IMR-90 (cell line): ENCODE measurements at regions not wholly inside any gene's neighbourhood (a gene's known extent, or its start where the extent isn't known, plus 50 kb on each side); places are given as distances from the start of the nearest gene placed in this dataset.

ENCODE experiments used
- ATAC-seq: fragments of 200-7000 bp; cut with Tn5 transposase; 2 replicates; pipeline ENCODE4 v1.9.1; 2020; ENCODE audit warnings: low read depth, mild to moderate bottlenecking, moderate library complexity
- BruUV-seq: library from RNA; stranded (reverse); fragments of 400-500 nt; replicated peaks from 2 replicates; lab custom pipeline; 2021; lab: Mats Ljungman, UMichigan
- CTCF ChIA-PET: fragments of 300-600 bp; formaldehyde crosslinking; extraction: SDS; loops from one replicate; lab custom pipeline; 2021; ENCODE audit warnings: antibody characterized with exemption; lab: Yijun Ruan, JAX
- POLR2A ChIA-PET: fragments of 300-600 bp; sonication (Branson Sonifier 250); formaldehyde crosslinking; loops from one replicate; lab custom pipeline; 2022; ENCODE audit warnings: antibody characterized with exemption; ENCODE audit not compliant: unreplicated experiment; lab: Charles Lee
- DNase-seq: peaks from one replicate; pipeline ENCODE4 v3.0.0; 2013
- H2AFZ ChIP-seq: replicated peaks from 2 replicates; pipeline ENCODE3; 2013; ENCODE audit warnings: low read length, mild to moderate bottlenecking; ENCODE audit not compliant: poor library complexity
- H2AK5ac ChIP-seq: 2 replicates; pipeline ENCODE4 v1.6.1; 2013; ENCODE audit warnings: low read depth, low read length, inconsistent platforms
- H2AK9ac ChIP-seq: replicated peaks from 2 replicates; pipeline ENCODE3; 2013; ENCODE audit warnings: mild to moderate bottlenecking, low read depth, low read length, moderate library complexity; ENCODE audit not compliant: poor library complexity
- H2BK120ac ChIP-seq: 2 replicates; pipeline ENCODE4 v1.6.1; 2013; ENCODE audit warnings: low read depth, low read length, inconsistent platforms
- H2BK15ac ChIP-seq: 3 replicates; pipeline ENCODE4 v1.6.1; 2013; ENCODE audit warnings: low read depth, low read length, inconsistent platforms
- H2BK20ac ChIP-seq: 2 replicates; pipeline ENCODE4 v1.6.1; 2013; ENCODE audit warnings: low read depth, mild to moderate bottlenecking, inconsistent platforms, low read length, moderate library complexity
- H2BK5ac ChIP-seq: 2 replicates; pipeline ENCODE4 v1.6.1; 2013; ENCODE audit warnings: mild to moderate bottlenecking, low read depth, low read length, inconsistent platforms; ENCODE audit not compliant: poor library complexity, severe bottlenecking
- H3K14ac ChIP-seq: replicated peaks from 2 replicates; pipeline ENCODE4 v1.6.1; 2013; ENCODE audit warnings: low read depth, low read length, inconsistent platforms
- H3K18ac ChIP-seq: 2 replicates; pipeline ENCODE4 v1.6.1; 2013; ENCODE audit warnings: low read depth, low read length, control low read depth
- H3K23ac ChIP-seq: 2 replicates; pipeline ENCODE4 v1.6.1; 2013; ENCODE audit warnings: low read depth, low read length, inconsistent platforms
- H3K27ac ChIP-seq: 2 replicates; pipeline ENCODE4 v1.5.1; 2013; ENCODE audit warnings: mild to moderate bottlenecking, control low read depth, low read length; ENCODE audit not compliant: insufficient read depth
- H3K27me3 ChIP-seq: 2 replicates; pipeline ENCODE4 v1.6.1; 2013; ENCODE audit warnings: low read length; ENCODE audit not compliant: control insufficient read depth, insufficient read depth
- H3K36me3 ChIP-seq: 2 replicates; pipeline ENCODE4 v1.6.1; 2013; ENCODE audit warnings: low read length, mixed read lengths; ENCODE audit not compliant: control insufficient read depth, insufficient read depth
- H3K4ac ChIP-seq: 2 replicates; pipeline ENCODE4 v1.6.1; 2013; ENCODE audit warnings: low read depth, low read length, inconsistent platforms
- H3K4me1 ChIP-seq: 2 replicates; pipeline ENCODE4 v1.6.1; 2013; ENCODE audit warnings: low read length, mixed read lengths; ENCODE audit not compliant: control insufficient read depth, insufficient read depth
- H3K4me2 ChIP-seq: 2 replicates; pipeline ENCODE4 v1.6.1; 2013; ENCODE audit warnings: low read depth, mild to moderate bottlenecking, control low read depth, low read length, moderate library complexity
- H3K4me3 ChIP-seq: 2 replicates; pipeline ENCODE4 v1.5.1; 2013; ENCODE audit warnings: low read depth, mild to moderate bottlenecking, control low read depth, low read length, moderate library complexity; ENCODE audit not compliant: insufficient read depth
- H3K56ac ChIP-seq: 2 replicates; pipeline ENCODE4 v1.6.1; 2013; ENCODE audit warnings: low read length, inconsistent platforms; ENCODE audit not compliant: insufficient read depth; ENCODE audit errors: extremely low read depth
- H3K79me1 ChIP-seq, 2 experiments: 2 replicates each; pipeline ENCODE4 v1.6.1; 2013; ENCODE audit warnings: low read length in 2 of 2, inconsistent platforms in 1 of 2, low read depth in 1 of 2
- H3K9ac ChIP-seq: 2 replicates; pipeline ENCODE4 v1.6.1; 2013; ENCODE audit warnings: low read depth, low read length, control low read depth
- H3K9me1 ChIP-seq: 2 replicates; pipeline ENCODE4 v1.6.1; 2013; ENCODE audit warnings: low read length, inconsistent platforms; ENCODE audit not compliant: insufficient read depth
- H3K9me3 ChIP-seq: 2 replicates; pipeline ENCODE4 v1.6.1; 2013; ENCODE audit warnings: low read length; ENCODE audit not compliant: control insufficient read depth, insufficient read depth
- H4K20me1 ChIP-seq: 2 replicates; pipeline ENCODE4 v1.6.1; 2013; ENCODE audit warnings: low read length, inconsistent platforms; ENCODE audit not compliant: insufficient read depth
- H4K5ac ChIP-seq: 2 replicates; pipeline ENCODE4 v1.6.1; 2013; ENCODE audit warnings: mild to moderate bottlenecking, low read depth, low read length, control low read depth
- H4K8ac ChIP-seq, 2 experiments: 2 replicates each; pipeline ENCODE4 v1.6.1; 2013; ENCODE audit warnings: low read depth in 2 of 2, low read length in 2 of 2, control low read depth in 1 of 2, inconsistent platforms in 1 of 2
- H4K91ac ChIP-seq: 2 replicates; pipeline ENCODE4 v1.6.1; 2013; ENCODE audit warnings: low read depth, low read length, inconsistent platforms; ENCODE audit not compliant: insufficient read depth
- BHLHE40 ChIP-seq: fragments of 150-350 bp; IDR thresholded peaks from 2 replicates; pipeline ENCODE4 v1.6.1; 2016; ENCODE audit warnings: mild to moderate bottlenecking, low read depth, low read length
- CEBPB ChIP-seq: IDR thresholded peaks from 2 replicates; pipeline ENCODE4 v1.6.1; 2012; ENCODE audit warnings: low read depth, low read length, improper control_type of control experiment
- CHD1 ChIP-seq: IDR thresholded peaks from 2 replicates; pipeline ENCODE4 v1.6.1; 2012; ENCODE audit warnings: low read depth, low read length, improper control_type of control experiment
- CTCF ChIP-seq: conservative IDR thresholded peaks from 2 replicates; pipeline ENCODE4 v1.5.1; 2012; ENCODE audit warnings: mild to moderate bottlenecking, low read depth, low read length, improper control_type of control experiment
- ELK1 ChIP-seq: fragments of 150-350 bp; IDR thresholded peaks from 2 replicates; pipeline ENCODE4 v1.6.1; 2016; ENCODE audit warnings: low read depth, mild to moderate bottlenecking, low read length, moderate library complexity, borderline replicate concordance
- FOS ChIP-seq: fragments of 150-350 bp; IDR thresholded peaks from 2 replicates; pipeline ENCODE4 v1.6.1; 2016; ENCODE audit warnings: low read depth, low read length
- MAFK ChIP-seq: IDR thresholded peaks from 2 replicates; pipeline ENCODE4 v1.6.1; 2012; ENCODE audit warnings: low read depth, low read length, improper control_type of control experiment
- MAZ ChIP-seq: IDR thresholded peaks from 2 replicates; pipeline ENCODE4 v1.6.1; 2012; ENCODE audit warnings: low read depth, mild to moderate bottlenecking, low read length, improper control_type of control experiment, moderate library complexity, borderline replicate concordance
- MXI1 ChIP-seq: IDR thresholded peaks from 2 replicates; pipeline ENCODE4 v1.6.1; 2012; ENCODE audit warnings: low read depth, mild to moderate bottlenecking, low read length, moderate library complexity, borderline replicate concordance
- NFE2L2 ChIP-seq: fragments of 150-350 bp; IDR thresholded peaks from 2 replicates; pipeline ENCODE4 v1.6.1; 2016; ENCODE audit warnings: low read depth, mild to moderate bottlenecking, low read length
- POLR2A ChIP-seq: IDR thresholded peaks from 2 replicates; pipeline ENCODE4 v1.6.1; 2012; ENCODE audit warnings: mild to moderate bottlenecking, low read depth, low read length
- RAD21 ChIP-seq: IDR thresholded peaks from 2 replicates; pipeline ENCODE4 v1.6.1; 2012; ENCODE audit warnings: low read length, improper control_type of control experiment
- RCOR1 ChIP-seq: IDR thresholded peaks from 2 replicates; pipeline ENCODE4 v1.6.1; 2012; ENCODE audit warnings: mild to moderate bottlenecking, low read length, improper control_type of control experiment; ENCODE audit not compliant: insufficient replicate concordance
- USF2 ChIP-seq: fragments of 150-350 bp; IDR thresholded peaks from 2 replicates; pipeline ENCODE4 v1.6.1; 2017; ENCODE audit warnings: mild to moderate bottlenecking, antibody characterized with exemption, low read length, low read depth
- WGBS, 2 experiments: methylation state at CpG; one replicate each; pipeline versions ENCODE4 v1.1.5 to v1.1.7; 2013; ENCODE audit warnings: missing lambda C conversion rate in 2 of 2; ENCODE audit not compliant: insufficient read length in 1 of 2; ENCODE audit errors: extremely low coverage in 2 of 2; 5-methylcytosine and 5-hydroxymethylcytosine counted together
- dilution Hi-C: fragments of 300-500 bp; cut with HindIII; formaldehyde crosslinking; loops from one replicate; pipeline ENCODE4 v1.14.3; 2018; ENCODE audit warnings: low sequenced_read_pairs; ENCODE audit not compliant: unreplicated experiment
- in situ Hi-C: fragments of 300-500 bp; cut with MboI; formaldehyde crosslinking; loops from 3 replicates; pipeline ENCODE4 v1.14.3; 2019; ENCODE audit warnings: low sequenced_read_pairs, inconsistent platforms, mixed read lengths
- intact Hi-C: fragments of 100-400 bp; cut with micrococcal nuclease; formaldehyde crosslinking; loops from 2 replicates; pipeline ENCODE4 v1.10.0; 2022

GRCh38 chr2:171626949-171627348, 60.3 kb upstream of the DYNC1I2 start:
- no peak for ATAC-seq
- Histone ChIP-seq H3K9ac (no peak overlapping the region), H2AFZ (no peak overlapping the region), H3K27me3 (peaks cover 25% of the 10 kb centered on the region), H3K14ac (no peak overlapping the region), H4K5ac (no peak overlapping the region), H3K27ac (no peak overlapping the region), H3K56ac (no peak overlapping the region), H2BK120ac (no peak overlapping the region), H2AK5ac (no peak overlapping the region), H4K8ac (no peak overlapping the region), H3K4me3 (no peak overlapping the region), H4K20me1 (no peaks in the 10 kb centered on the region), H3K23ac (no peak overlapping the region), H3K9me1 (no peaks in the 10 kb centered on the region), H2BK20ac (no peak overlapping the region), H2AK9ac (no peak overlapping the region), H2BK15ac (no peak overlapping the region), H3K79me1 (no peaks in the 10 kb centered on the region), H3K36me3 (no peaks in the 10 kb centered on the region), H3K18ac (no peak overlapping the region), H4K91ac (no peak overlapping the region), H3K4me1 (no peaks in the 10 kb centered on the region), H3K4ac (no peak overlapping the region), H2BK5ac (no peak overlapping the region), H3K9me3 (peaks cover 19% of the 10 kb centered on the region), H3K4me2 (no peak overlapping the region)
- TF ChIP-seq FOS (no peak), ELK1 (no peak), MAFK (no peak), USF2 (no peak), CTCF (no peak), CEBPB (no peak), RCOR1 (no peak), CHD1 (no peak), NFE2L2 (no peak), MAZ (no peak), BHLHE40 (no peak), MXI1 (no peak), RAD21 (no peak), POLR2A (no peak)
- BruUV-seq: no TSS peak
- CTCF ChIA-PET: no interaction called here
- intact Hi-C loops (no loop called here), in situ Hi-C loops (no loop called here), dilution Hi-C loops (no loop called here)
- 70% methylated on average over 2 of the region's 6 CpGs; no CpG with 5 or more reads in 1 of the 2 experiments for WGBS, 2 experiments
- POLR2A ChIA-PET: no interaction called here
- DNase-seq: no peak
